Psoas muscle (tissue), 7 donors: ENCODE measurements at regions not wholly inside any gene's neighbourhood (a gene's known extent, or its start where the extent isn't known, plus 50 kb on each side); places are given as distances from the start of the nearest gene placed in this dataset.

Source experiments
- ATAC-seq, 4 donors: fragments of 200-7000 bp; cut with Tn5 transposase; one replicate each; pipeline ENCODE4 v1.9.1; 2020; ENCODE audit warnings: moderate library complexity in 3 of 4, mild to moderate bottlenecking in 2 of 4
- DNase-seq, 2 donors: peaks; one replicate each; pipeline ENCODE4 v3.0.0-alpha.2; 2020
- H3K27ac ChIP-seq: fragments of 200-600 bp; one replicate; pipeline ENCODE4 v1.8.0; 2022
- H3K27me3 ChIP-seq, 3 donors: fragments of 200-600 bp in 1 of 3; one replicate each; pipeline versions ENCODE4 v1.6.1 to v1.8.0; 2013 to 2022; ENCODE audit warnings: low read length in 2 of 3, mild to moderate bottlenecking in 2 of 3, moderate library complexity in 1 of 3; ENCODE audit not compliant: insufficient read depth in 3 of 3
- H3K36me3 ChIP-seq, 2 donors: fragments of 200-600 bp in 1 of 2; one replicate each; pipeline versions ENCODE4 v1.6.1 to v1.8.0; 2013 to 2022; ENCODE audit warnings: low read depth in 1 of 2, mild to moderate bottlenecking in 1 of 2, moderate library complexity in 1 of 2; ENCODE audit not compliant: insufficient read depth in 1 of 2
- H3K4me1 ChIP-seq: fragments of 200-600 bp; one replicate; pipeline ENCODE4 v1.8.0; 2022
- H3K4me3 ChIP-seq: fragments of 200-600 bp; one replicate; pipeline ENCODE4 v1.8.0; 2022; ENCODE audit warnings: mild to moderate bottlenecking
- H3K9me3 ChIP-seq: fragments of 200-600 bp; one replicate; pipeline ENCODE4 v1.8.0; 2022
- WGBS, 3 donors: extraction: QIAGEN DNeasy Blood & Tissue Kit; methylation state at CpG; one replicate each; pipeline versions ENCODE4 v1.1.6 to v1.1.7; 2013; 5-methylcytosine and 5-hydroxymethylcytosine counted together
- intact Hi-C, 2 donors: fragments of 100-400 bp; cut with DNase I; formaldehyde crosslinking; loops; one replicate each; pipeline versions ENCODE4 v1.11.0 to v1.14.2; 2022
- TF ChIP-seq, protein P1 (sequence below): fragments of 200-600 bp; IDR thresholded peaks from one replicate; pipeline ENCODE4 v1.8.0; 2022; ENCODE audit warnings: antibody characterized with exemption
- donor health status: healthy with polysubstance abuse.
- donor health status: DM: no; HTN: no; CAD: no; lungs with moderate emphysema.
- donor health status: Bipolar disorder and iron deficiency.
- donor health status: healthy.
- donor health status: DM: yes; HTN: yes; CAD: no.
- donor health status: DM: no; HTN: no; CAD: no.
- donor health status: DM: yes; HTN: yes; CAD: no.

DNA sequence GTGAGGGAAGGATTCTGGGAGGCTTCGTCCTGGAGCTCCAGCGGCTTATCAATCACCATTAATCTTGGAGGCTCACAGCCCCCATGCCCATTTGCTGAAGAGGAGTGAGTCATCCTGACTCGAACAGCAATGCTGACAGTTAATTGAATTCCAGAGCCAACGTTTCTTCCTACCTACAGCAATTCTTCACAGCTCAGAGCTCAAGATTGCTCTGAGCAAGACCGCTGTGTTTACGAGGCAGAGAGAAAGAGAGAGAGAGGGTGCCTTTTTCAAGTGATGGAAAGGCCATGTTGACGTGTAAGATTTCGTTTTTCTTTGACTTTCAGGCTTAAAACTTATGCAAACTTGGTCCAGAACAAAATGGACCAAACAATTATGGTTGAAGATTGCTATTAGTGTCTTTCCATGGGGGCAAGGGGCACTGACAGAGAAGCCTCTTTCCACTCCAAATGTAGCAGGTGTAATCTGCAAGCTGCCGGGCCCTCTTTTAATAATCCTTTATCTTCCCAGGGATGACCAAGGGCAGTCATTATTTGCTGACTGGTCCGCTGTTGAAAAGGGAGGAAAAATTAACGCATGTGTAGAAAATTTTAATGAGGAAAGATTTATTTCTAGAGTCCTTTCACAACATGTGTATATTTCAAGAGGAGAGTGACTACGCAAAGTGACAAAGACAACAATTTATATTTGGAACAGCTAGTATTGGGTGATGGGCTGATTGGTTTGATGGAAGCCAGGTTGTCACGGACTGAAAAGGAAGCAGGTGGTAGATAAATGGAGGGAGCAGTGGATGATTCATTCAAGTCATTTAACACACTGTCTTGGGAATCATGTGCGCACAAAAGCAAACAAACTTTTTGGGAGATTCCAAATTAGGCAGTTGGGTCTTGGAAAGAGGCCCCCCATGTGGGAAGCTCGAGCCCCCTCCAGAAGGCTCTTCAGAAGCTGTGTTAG, 136.1 kb upstream of the IRF2BP2 start:
- DNase-seq (no peak), ATAC-seq (no peak)
- intact Hi-C loops: no loop called here
- Histone ChIP-seq H3K27me3 (no peaks in the 10 kb centered on the region), H3K27ac (no peak overlapping the region), H3K9me3 (no peaks in the 10 kb centered on the region), H3K4me1 (peaks cover 9% of the 10 kb centered on the region), H3K36me3 (no peaks in the 10 kb centered on the region), H3K4me3 (no peak overlapping the region)
- TF ChIP-seq, protein P1, sequence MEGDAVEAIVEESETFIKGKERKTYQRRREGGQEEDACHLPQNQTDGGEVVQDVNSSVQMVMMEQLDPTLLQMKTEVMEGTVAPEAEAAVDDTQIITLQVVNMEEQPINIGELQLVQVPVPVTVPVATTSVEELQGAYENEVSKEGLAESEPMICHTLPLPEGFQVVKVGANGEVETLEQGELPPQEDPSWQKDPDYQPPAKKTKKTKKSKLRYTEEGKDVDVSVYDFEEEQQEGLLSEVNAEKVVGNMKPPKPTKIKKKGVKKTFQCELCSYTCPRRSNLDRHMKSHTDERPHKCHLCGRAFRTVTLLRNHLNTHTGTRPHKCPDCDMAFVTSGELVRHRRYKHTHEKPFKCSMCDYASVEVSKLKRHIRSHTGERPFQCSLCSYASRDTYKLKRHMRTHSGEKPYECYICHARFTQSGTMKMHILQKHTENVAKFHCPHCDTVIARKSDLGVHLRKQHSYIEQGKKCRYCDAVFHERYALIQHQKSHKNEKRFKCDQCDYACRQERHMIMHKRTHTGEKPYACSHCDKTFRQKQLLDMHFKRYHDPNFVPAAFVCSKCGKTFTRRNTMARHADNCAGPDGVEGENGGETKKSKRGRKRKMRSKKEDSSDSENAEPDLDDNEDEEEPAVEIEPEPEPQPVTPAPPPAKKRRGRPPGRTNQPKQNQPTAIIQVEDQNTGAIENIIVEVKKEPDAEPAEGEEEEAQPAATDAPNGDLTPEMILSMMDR: no peak
- WGBS, 3 donors: 89 to 95% (median 91%) methylated on average over 15 of the region's 15 CpGs

DNA sequence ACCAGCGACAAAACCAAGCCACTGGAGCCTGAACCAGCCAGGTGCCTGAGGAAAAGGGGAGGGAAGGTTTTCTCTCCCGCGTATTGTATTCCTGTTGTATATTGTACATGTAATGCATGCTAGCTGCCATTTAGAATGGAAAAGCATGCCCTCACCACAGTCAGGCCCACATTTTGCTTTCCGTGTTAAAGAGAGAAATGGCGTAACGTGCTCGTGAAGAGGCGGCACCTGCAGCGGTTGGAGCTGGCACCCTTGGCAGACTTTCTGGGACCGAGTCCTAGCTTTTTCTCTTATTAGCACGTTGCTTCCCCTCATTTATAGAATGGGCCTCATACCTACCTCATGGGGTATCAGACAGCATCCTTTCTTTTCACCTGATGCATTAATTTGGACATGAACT, 135.3 kb upstream of the IRF2BP2 start:
- 95 to 97% (median 96%) methylated on average over 11 of the region's 11 CpGs for WGBS, 3 donors
- no peak for ATAC-seq
- peaks cover 9% of the 10 kb centered on the region for H3K4me1 ChIP-seq

DNA sequence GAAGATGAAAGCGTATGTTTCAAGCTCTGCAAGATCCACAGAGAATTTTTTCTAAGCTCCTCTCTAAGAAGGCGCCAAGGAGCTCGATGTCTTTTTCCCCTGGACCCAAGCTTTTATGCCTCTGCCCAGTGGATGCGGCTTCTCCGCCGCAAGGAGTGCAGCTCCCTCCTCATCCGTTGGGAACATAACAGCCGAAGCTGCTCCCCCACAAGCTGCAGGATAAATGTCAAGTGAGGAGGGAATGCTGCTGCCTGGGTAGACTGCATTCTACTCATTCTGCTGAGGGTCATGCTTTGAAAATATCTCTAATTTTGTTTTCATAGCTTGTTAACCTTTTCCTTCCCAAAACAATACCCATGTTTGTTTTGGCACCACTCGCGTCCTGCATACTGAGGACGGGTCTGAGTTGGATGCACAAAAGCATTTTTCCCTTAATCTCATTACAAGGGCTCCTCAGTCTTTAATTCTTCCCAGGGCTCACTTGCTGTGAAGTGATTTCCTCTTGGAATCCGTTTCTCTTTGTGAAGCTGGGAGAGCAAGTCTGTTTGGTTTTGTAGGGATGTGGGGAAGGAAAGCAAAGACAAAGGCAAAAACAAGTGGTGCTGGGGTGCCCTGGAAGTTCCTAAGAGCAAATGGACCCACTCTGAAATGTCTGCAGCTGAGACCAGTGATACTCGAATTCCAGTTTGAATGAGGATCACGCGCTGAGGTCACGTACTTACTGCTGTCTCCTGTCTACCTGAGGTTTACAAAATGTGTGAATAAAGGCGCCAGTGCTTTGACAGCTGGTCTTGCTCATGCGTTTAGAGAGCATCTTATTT, 134.0 kb upstream of the IRF2BP2 start:
- H3K27ac ChIP-seq: no peak overlapping the region
- no peak for DNase-seq
- no peaks in the 10 kb centered on the region for H3K27me3 ChIP-seq
- peaks cover 9% of the 10 kb centered on the region for H3K4me1 ChIP-seq
- ATAC-seq: no peak
- no peaks in the 10 kb centered on the region for H3K36me3 ChIP-seq
- TF ChIP-seq, protein P1: no peak
- no peaks in the 10 kb centered on the region for H3K9me3 ChIP-seq
- 24 to 41% (median 28%) methylated on average over 18 of the region's 18 CpGs for WGBS, 3 donors
- intact Hi-C loops: no loop called here
- H3K4me3 ChIP-seq: peak overlapping the region; percentile 15

More for the DNA sequence above, 135.3 kb upstream of the IRF2BP2 start:
- Histone ChIP-seq H3K4me3 (no peak overlapping the region), H3K27me3 (no peaks in the 10 kb centered on the region), H3K27ac (no peak overlapping the region), H3K9me3 (no peaks in the 10 kb centered on the region), H3K36me3 (no peaks in the 10 kb centered on the region)
- intact Hi-C loops: no loop called here
- no peak for DNase-seq
- TF ChIP-seq, protein P1: no peak

DNA sequence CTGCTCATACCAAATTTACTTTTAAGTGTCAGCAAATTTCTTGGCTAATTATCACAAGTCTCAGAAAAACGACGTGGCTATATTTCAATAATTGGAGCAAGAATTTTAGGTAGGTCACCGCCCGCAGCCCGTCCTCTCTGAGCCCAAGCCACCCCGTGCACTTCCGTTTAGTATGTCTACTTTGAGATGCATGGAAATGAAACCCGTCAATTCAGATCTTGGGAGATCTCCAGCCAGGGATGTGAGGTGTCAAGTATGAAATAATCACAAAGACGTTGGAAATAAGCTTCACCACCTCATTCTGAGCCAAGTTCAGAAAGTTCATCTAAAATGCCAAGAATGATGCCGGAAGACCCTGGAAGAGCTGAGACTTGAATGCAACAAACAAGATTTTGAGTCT, 132.6 kb upstream of the IRF2BP2 start:
- DNase-seq (no peak), ATAC-seq (no peak)
- H3K4me1 ChIP-seq: peaks cover 9% of the 10 kb centered on the region
- WGBS, 3 donors: 74 to 83% (median 76%) methylated on average over 10 of the region's 10 CpGs
- intact Hi-C loops: no loop called here
- no peak overlapping the region for H3K27ac ChIP-seq
- TF ChIP-seq, protein P1: no peak
- no peaks in the 10 kb centered on the region for H3K36me3 ChIP-seq
- no peaks in the 10 kb centered on the region for H3K27me3 ChIP-seq
- H3K4me3 ChIP-seq: no peak overlapping the region
- no peaks in the 10 kb centered on the region for H3K9me3 ChIP-seq
